Pons (tissue), 1 donor: ENCODE measurements at regions not wholly inside any gene's neighbourhood (a gene's known extent, or its start where the extent isn't known, plus 50 kb on each side); places are given as distances from the start of the nearest gene placed in this dataset.

Experiments used
- DNase-seq: peaks from one replicate; pipeline ENCODE4 v3.0.0-alpha.2; 2016; ENCODE audit warnings: low spot score

DNA sequence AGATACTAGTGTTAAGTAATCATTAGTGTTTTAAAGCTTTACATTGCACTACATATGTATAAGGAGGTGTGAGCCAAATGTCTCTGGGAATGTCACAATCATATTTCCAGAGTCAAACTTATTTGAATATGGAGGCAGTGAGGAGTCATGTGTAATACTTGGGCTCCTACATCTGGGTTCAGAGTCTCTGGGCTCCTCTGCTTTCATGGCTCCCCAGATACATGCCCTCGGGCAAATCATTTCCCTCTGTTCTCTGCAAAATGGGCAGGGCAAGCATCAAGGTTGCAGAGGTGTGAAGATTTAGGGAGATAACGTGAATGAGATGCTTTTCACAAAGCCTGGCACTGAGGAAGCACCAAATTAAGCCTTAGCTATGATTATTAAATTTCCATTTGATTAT is 138.3 kb upstream of the SGK1 start:
- DNase-seq = no peak

DNA sequence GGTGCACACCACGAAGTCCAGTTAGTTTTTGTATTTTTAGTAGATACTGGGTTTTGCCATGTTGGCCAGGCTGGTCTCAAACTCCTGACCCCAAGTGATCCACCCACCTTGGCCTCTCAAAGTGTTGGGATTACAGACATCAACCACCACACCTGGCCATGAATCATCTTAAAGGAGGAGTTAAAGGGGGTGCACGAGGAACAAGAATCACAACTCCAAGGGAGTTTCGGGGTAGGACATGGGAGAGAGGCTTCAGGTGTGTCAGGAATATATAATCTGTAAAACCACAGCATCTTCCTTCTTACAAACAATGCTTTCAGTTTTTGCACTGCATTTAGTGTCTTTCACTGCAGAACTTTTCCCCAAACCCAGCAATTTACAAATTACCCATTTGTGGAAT is 137.4 kb upstream of the SGK1 start:
- DNase-seq = no peak

DNA sequence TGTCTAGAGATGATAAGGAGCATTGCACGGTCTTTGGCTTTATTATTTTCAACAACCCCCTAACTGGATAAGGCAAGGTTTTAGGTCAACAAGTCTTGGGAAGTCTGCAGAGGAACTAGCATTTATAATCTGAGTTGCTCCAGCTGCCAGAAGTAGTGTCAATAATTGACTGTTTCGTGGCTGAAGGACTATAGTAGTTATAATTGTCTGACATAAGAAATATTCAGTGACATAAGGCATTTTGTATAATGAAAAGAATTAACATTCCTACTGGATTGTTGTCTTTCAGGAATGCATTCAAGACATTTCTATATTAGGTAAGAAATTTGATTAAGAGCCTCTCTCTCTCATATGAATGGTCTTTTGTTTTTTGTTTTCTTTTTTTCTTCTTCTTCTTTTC is 136.9 kb upstream of the SGK1 start:
- no peak for DNase-seq

DNA sequence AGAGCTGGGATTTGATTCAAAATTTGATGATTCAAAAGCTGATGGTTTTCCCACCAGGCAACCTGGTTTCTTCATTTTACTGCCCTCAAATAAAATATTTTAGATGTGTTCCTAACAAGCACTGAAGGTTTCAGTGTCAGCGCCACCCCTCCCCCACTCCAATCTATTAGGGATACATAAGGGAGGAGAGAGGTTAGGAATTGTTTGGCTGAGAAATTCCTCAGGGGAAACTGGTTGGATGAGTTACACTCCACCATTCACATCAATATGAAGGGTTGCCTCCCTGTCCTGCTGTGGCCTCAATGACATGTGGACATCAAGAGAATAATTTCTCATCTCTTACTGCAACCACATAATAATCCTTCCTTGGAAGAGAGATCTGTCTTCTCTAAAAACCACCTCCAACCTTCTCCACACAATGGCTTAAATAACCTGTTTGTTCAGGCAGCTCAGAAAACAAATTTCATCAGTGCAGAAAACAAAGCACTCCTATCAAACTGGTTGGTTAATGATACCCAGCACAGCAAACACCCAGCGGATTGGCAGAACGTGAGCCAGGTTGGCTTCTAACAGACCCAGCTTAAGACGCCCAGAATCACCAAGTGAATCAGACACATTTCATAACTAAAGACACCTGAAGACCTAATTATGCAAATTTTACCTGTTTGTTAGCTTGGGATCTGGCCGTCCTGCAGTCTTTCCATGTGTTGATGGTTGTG is 136.0 kb upstream of the SGK1 start:
- DNase-seq = no peak

DNA sequence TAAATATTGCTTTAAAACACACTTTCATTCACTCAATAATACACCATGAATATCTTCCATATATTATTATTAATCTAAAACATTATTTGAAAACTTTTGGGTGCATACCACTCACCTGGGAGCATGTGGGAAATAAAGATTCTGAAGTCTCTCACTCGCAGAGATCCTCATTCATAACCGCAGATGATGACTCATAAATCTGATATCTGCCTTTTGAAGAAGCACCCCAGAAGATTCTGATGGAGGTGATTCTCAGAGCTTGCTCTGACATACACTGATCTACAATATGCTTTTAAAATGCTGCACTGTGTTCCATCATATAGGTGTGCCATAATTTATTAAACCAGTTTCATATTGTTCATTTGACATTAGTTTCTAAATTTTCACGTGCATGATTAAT is 135.0 kb upstream of the SGK1 start:
- DNase-seq = no peak

DNA sequence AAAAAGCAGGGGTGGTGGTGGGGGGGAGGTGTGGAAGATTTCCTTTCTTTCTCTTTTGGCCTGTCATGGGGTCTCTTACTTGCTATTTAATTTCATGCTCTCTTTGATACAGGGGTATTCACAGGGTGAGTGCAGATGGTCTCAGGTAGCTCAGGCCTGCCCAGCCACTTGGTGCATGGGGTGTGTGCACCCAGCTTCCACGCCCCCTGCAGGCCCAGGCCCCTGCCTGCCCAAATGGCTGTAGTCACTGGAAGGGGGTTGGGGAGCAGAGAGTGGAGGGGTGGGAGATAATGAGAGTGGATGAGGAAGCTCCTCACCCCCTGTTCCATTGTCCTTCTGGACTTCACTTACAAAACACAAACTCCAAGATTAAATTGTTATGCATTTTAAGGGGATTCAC is 133.6 kb upstream of the SGK1 start:
- no peak for DNase-seq

DNA sequence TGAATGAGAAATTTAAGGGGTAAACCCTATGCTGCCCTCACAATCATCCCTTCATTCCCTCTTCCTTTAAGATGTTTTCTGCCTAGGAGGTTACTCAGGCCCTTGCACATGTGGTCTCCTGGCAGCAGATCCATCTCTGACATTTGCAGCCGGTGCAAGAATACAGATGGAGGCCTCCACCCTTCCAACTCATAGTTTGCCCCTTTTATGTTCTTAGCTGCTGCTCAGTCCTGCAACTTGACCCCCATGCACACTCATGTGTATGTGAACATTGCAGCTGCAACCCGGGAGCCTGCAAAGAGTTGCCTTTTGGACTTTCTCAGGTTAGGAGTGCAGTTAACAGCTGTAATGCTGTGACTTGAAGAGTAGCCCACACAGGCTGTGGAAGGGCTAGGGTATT is 131.9 kb upstream of the SGK1 start:
- no peak for DNase-seq

DNA sequence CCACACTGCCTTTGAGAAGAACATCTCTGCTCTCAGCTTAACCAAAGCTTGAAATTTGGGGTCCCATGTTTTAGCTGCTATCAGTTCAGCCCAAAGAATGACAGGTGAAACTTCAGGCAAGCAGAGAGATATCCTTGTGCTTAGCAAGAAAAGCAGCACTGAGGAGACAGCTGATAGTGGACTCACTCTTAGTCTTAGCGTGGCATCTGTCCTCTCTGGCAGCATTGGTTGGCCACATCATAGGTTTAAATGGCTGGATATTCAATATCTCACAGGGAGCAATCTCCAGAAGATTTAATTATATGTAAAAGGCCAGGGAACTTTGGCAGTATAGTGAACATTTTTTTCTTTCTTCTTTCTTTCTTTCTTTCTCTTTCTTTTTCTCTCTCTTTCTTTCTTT is 131.1 kb upstream of the SGK1 start:
- no peak for DNase-seq

DNA sequence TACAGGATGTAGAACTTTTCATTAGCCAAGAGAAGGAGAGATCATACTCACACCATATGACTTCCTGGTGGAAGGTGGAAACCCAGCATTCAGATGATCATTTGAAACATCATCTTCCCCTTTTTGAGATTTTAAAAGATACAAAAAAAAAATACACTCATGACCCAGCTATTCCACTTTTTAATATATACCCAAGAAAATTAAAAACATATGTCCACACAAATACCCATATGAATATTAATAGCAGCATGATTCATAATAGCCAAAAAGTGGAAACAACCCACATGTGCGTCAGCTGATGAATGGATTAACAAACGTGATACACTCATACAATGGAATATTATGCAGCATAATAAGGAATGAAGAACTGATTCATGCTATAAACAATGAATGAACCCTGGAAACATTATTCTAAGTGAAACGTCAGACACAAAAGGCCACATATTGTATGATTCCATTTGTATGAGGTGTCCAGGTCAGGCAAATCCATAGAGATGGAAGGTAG is 130.0 kb upstream of the SGK1 start:
- peak; percentile 32 for DNase-seq

DNA sequence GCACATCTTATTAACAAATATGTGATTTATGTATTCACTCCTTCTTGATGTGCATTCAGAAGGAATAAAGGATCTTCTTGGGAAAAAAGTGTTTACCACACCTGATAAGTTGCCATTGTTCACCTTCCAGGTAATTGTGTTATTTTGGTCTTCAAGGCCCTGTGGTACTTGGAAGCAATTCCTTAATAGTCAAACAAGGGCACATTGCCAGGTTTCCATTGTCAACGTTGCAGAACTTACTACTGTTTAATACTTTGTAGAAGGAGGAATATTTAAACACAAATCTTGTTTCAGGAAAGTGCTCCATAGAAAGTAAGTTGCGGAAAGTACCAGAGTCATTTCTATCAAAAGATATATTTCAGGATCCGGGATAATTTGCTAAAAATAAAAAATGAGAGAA is 129.5 kb upstream of the SGK1 start:
- peak; percentile 39 for DNase-seq

DNA sequence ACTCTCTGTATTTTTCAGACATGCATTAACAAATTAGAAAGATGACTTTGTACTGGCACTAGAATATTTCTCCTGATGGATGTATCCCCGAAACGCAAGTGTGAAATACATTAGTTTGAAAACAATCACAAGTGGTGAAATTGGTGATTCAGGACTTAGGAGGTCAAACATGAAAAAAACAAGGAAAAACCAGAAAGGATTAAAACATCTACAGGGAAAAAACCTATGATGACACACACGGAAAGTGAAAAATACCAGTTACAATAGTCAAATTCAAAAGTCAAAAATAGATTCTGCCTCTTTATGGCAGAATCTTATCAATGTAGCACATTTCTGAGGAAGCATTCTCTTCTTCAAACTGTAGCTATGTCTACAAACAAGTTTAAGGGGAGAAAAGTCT is 129.0 kb upstream of the SGK1 start:
- no peak for DNase-seq

DNA sequence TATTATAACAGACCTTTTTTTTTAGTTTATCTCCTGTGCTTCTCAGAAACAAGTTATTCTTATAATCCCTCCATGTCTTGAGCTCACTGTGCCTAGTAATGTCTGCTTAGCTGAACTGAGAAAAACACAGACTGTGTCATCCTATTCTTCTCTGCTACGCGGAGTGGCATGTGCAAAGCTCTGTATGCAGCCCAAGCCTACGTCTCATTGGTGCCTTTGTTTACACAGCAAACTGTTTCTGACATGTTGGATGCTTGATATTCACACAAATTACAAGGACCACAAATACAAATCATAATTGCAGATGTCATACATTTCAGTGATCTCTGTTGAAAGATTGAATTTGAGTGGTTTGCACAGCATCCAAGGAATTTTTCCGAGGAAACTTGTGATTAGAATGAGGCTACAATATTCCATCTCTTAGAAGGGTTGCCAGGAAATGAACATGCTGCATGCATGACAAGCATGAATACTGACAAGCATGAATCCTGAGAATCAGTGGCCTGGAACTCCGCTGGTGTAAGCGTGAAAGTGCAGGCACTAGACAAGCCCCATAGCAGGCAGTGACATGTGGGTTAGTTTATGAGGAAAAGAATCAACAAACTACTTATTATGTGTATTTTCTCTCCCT is 128.4 kb upstream of the SGK1 start:
- peak; percentile 87 for DNase-seq

DNA sequence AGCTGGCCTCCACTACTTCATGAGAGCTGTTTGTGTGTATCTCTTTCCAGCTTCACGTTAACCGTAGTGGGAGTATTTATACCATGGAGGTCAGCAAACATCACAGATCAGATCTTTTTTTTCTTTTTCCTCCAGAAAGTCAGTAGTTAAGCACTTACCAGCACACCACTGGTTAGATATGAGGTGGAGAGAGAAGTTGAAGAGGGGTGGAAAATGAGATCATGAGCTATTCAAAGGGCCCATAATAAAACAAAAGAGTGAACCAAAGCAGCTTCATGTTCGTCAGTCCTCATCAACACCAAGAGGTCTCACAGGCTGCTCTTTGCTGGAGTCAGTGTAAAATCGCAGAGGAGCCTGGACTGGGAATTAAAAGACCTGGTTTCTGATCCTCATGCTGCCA is 125.1 kb upstream of the SGK1 start:
- no peak for DNase-seq

DNA sequence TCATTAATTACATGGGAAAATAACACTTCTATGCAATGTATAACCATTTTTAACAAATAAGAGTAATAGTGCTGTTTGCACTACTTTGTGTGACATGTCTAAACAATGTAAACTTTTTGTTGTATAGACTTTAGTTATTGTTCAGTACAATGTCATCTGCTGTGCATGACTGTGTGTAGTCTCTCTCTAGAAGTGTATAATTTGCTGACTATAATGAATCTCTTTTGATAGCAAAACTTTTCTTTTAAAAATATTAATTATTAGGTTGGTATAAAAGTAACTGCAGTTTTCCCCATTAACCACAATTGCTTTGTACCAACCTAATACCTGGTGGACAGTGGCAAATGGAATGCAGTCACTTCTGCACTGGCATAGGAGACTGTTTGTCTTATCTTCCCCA is 124.2 kb upstream of the SGK1 start:
- no peak for DNase-seq

DNA sequence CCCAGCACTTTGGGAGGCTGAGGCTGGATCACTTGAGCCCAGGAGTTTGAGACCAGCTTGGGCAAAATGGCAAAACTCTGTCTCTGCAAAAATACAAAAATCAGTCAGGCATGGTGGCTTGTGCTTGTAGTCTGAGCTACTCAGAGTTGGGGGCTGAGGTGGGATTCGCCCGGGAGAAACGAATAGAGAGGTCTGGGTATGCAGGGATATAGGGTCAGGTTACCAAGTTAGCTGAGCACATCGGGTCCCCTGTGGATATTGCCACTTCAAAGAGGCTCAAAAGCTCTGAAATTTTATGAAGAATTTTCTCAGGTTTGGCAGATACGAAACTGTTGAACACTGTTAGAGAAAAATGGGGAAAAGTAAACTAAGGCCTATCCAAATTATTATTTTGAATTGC is 120.9 kb upstream of the SGK1 start:
- no peak for DNase-seq

DNA sequence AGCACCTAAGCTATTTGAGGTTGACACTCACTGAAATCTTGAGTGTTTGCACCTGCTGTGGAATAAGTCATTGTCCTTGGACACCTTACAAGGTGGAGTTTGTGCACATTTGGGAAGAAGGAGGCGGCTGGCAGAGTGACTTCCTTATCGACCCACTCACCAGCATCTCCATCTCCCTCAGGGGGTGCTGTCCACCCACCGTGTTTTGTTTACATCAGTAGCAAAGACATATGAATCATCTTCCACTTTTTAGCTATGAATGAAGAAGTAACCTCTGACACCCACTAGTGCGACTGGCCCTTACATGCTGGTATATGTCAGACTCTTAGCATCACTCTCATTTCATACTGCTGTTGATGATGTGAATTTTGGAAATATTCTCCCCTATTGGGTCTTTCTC is 119.5 kb upstream of the SGK1 start:
- DNase-seq = peak; percentile 73

DNA sequence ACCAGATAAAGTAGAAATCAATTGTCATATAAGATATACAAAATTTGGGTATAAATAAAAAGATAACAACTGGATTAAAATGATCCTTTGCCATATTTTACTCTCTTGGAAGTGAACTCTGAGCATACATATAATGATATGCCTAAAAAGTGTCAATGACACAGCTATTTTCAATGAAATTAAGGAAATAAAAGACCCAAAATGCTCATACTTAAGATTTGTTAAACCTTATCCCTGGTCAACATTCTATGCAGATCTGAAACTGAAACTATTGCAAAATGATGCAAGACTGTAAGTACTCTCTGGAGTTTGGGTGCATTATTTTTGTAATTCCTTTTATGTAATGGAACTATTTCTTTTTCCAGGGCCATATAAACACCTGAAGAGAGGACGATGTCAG is 119.0 kb upstream of the SGK1 start:
- DNase-seq = peak; percentile 31

DNA sequence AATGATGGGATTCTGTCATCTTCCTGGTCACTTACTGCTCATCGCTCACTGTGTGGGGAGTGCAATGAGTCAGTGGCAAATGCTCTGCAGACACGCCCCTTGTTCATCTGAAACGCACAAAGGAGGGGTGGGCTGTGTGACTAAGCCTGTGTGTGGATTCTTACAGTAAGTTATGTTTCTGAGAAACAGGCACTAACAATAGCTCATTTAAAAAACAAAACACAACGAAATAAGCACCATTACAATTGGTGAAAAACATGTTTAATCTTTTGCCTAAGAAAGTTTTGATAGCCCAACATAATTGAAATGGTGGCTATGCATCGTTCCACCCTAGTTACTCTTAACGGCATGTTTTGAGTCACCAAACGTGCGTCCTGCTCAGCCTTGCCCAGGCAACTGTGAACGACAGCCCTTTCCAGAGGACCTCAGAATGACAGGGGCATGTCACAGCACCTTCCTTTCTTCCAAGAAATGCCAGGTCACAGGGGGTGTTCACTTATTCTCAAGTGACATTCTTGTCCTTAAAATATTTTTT is 118.4 kb upstream of the SGK1 start:
- peak; percentile 91 for DNase-seq

DNA sequence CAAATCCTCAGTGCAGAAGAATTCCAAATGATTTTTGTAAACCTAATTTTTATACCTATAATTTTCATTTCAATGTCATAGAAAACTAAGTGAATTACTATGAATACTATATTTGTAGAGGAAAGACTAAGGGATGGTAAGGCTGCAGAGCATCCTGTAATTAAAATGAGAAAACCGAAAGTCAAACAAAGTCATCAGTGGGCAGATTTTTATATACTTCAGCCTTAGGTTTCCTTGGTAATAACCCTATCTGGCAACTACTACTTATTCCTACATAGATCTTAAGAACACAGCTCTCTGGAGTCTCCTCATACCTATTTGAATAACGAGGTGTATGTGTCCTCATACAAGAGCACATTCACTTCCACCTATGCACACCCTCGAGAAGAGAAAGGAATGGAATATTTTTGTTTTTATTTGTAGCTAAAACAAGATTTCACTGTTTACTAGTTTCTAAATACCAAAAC is 117.9 kb upstream of the SGK1 start:
- no peak for DNase-seq

DNA sequence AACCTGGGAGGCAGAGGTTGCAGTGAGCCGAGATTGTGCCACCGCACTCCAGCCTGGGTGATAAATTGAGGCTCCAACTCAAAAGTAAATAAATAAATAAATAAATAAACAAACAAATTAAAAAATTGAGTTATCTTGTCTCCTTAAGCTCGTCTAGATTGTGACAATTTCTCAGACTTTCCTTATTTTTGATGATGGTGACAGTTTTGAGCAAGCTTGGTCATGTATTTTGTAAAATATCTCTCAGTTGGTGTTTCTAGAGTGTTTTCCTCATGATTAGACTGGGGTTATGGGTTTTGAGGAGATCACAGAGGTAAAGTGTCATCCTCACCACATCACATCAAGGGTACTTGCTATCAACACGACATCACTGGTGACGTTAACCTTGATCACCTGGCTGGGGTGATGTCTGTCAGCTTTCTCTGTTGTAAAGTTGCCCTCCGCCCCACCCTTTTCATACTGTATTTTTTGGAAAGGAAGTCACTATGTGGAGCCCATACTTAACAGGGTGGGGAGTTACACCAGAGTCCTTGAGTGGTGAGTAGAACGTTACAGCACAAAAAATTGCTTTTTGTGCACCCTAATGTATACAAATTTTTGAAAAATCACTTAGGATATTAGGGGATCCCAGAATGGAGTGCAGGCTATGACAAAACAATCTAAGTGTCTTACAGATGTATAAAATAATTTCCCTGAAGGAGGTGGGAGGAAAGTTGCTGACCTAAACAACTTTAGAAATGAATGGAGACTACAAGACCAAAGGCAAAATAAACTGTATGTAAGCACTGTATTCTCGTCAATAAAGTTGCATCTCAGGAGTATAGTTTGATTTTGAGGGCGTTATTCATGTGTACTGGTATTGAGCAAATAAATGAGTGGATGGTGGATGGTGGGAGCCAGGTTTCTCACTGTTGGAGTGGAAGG is 116.4 kb upstream of the SGK1 start:
- no peak for DNase-seq

DNA sequence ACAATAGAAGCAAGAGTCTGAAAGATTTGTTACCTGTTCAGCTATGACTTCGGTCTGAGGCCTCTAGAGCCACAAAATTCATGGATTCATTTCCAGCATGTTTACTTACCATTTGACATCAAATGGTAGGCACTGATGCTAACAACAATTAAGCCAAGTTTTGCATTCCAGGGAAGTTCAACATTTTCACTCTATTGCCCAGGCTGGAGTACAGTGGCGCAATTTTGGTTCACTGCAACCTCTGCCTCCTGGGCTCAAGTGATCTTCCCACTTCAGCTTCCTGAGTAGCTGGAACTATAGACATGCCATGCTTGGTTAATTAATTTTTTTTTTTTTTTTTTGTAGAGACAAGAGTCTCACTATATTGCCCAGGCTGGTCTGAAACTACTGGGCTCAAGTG is 114.1 kb upstream of the SGK1 start:
- DNase-seq = no peak

DNA sequence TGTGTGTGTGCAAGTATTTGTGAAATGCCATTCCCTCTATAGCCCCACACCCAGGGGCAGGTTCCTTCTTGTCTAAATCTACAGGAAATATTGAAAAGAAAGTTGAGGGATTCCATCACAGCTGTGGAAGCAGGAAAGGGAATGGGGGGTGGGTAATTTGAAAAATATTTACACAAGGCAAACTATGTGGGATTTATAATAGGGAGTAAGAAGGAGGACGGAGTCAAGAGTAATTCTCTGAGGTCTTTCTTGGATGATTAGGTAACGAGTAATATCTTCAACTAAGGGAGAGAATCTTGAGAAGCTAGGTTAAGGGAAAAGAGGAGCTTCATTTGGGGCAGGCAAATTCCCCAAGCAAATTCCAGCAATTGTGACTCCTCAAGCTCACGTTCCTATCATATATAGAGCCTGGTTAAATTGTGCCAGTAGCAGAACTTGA is 113.5 kb upstream of the SGK1 start:
- no peak for DNase-seq
